Liver (tissue), 8 donors: ENCODE measurements at regions not wholly inside any gene's neighbourhood (a gene's known extent, or its start where the extent isn't known, plus 50 kb on each side); places are given as distances from the start of the nearest gene placed in this dataset.

Source experiments
- DNase-seq: peaks from one replicate; pipeline ENCODE4 v3.0.0-alpha.2; 2017; ENCODE audit warnings: low spot score
- H3K27ac ChIP-seq, 2 donors: one replicate each; pipeline ENCODE4 v1.7.0; 2013; ENCODE audit warnings: inconsistent platforms in 2 of 2, low read length in 2 of 2, control low read depth in 1 of 2, low read depth in 1 of 2, mild to moderate bottlenecking in 1 of 2
- H3K27me3 ChIP-seq, 4 donors: one replicate each; pipeline versions ENCODE4 v1.6.1 to v1.7.0; 2013; ENCODE audit warnings: low read length in 3 of 4, inconsistent platforms in 1 of 4, mild to moderate bottlenecking in 1 of 4, moderate library complexity in 1 of 4; ENCODE audit not compliant: control insufficient read depth in 4 of 4, insufficient read depth in 4 of 4
- H3K36me3 ChIP-seq, 4 donors: one replicate each; pipeline versions ENCODE4 v1.6.1 to v1.7.0; 2013; ENCODE audit warnings: low read length in 3 of 4, mild to moderate bottlenecking in 3 of 4, low read depth in 1 of 4, moderate library complexity in 1 of 4; ENCODE audit not compliant: control insufficient read depth in 4 of 4, insufficient read depth in 3 of 4
- H3K4me1 ChIP-seq, 4 donors: one replicate each; pipeline versions ENCODE4 v1.6.1 to v1.7.0; 2013; ENCODE audit warnings: low read length in 3 of 4, mild to moderate bottlenecking in 3 of 4, moderate library complexity in 1 of 4; ENCODE audit not compliant: control insufficient read depth in 4 of 4, insufficient read depth in 4 of 4
- H3K4me3 ChIP-seq, 3 donors: one replicate each; pipeline versions ENCODE4 v1.6.1 to v1.7.0; 2013; ENCODE audit warnings: low read length in 3 of 3, control low read depth in 1 of 3, low read depth in 1 of 3, mild to moderate bottlenecking in 1 of 3
- H3K9ac ChIP-seq, 2 donors: one replicate each; pipeline ENCODE4 v1.7.0; 2013; ENCODE audit warnings: low read length in 2 of 2, mild to moderate bottlenecking in 2 of 2, moderate library complexity in 2 of 2, control low read depth in 1 of 2, low read depth in 1 of 2
- H3K9me3 ChIP-seq, 4 donors: one replicate each; pipeline versions ENCODE4 v1.6.1 to v1.7.0; 2013; ENCODE audit warnings: low read length in 3 of 4; ENCODE audit not compliant: control insufficient read depth in 4 of 4
- ATF3 ChIP-seq: IDR thresholded peaks from 2 replicates; pipeline ENCODE4 v1.6.1; 2016; ENCODE audit warnings: antibody characterized with exemption
- CTCF ChIP-seq: fragments of 150-350 bp; IDR thresholded peaks from 2 replicates; pipeline ENCODE4 v1.5.1; 2017; ENCODE audit warnings: improper control_type of control experiment, low read depth, low read length; ENCODE audit not compliant: missing input control
- EGR1 ChIP-seq, 2 donors: IDR thresholded peaks; 2 replicates each; pipeline ENCODE4 v1.6.1; 2016 to 2018; ENCODE audit warnings: antibody characterized with exemption in 2 of 2, low read depth in 2 of 2
- GABPA ChIP-seq, 2 donors: IDR thresholded peaks in 1 of 2; conservative IDR thresholded peaks in 1 of 2; 2 replicates each; pipeline ENCODE4 v1.6.1; 2016; ENCODE audit warnings: antibody characterized with exemption in 2 of 2, mild to moderate bottlenecking in 1 of 2, moderate library complexity in 1 of 2
- HNF4G ChIP-seq: IDR thresholded peaks from 2 replicates; pipeline ENCODE4 v1.6.1; 2016; ENCODE audit warnings: antibody characterized with exemption
- JUND ChIP-seq, 2 donors: IDR thresholded peaks; 2 replicates each; pipeline ENCODE4 v1.6.1; 2016; ENCODE audit warnings: antibody characterized with exemption in 2 of 2
- MAX ChIP-seq: IDR thresholded peaks from 2 replicates; pipeline ENCODE4 v1.6.1; 2016; ENCODE audit warnings: antibody characterized with exemption
- NR2F2 ChIP-seq: IDR thresholded peaks from 2 replicates; pipeline ENCODE4 v1.6.1; 2016; ENCODE audit warnings: antibody characterized with exemption
- REST ChIP-seq: IDR thresholded peaks from 2 replicates; pipeline ENCODE4 v1.6.1; 2016; ENCODE audit warnings: antibody characterized with exemption, mild to moderate bottlenecking
- TAF1 ChIP-seq: conservative IDR thresholded peaks from 2 replicates; pipeline ENCODE4 v1.6.1; 2016; ENCODE audit warnings: antibody characterized with exemption, mild to moderate bottlenecking
- YY1 ChIP-seq: IDR thresholded peaks from 2 replicates; pipeline ENCODE4 v1.6.1; 2016; ENCODE audit warnings: antibody characterized with exemption, mild to moderate bottlenecking
- ZBTB33 ChIP-seq: IDR thresholded peaks from 2 replicates; pipeline ENCODE4 v1.6.1; 2016; ENCODE audit warnings: antibody characterized with exemption
- WGBS: extraction: QIAGEN DNeasy Blood & Tissue Kit; methylation state at CpG from one replicate; pipeline ENCODE4 v1.1.7; 2013; 5-methylcytosine and 5-hydroxymethylcytosine counted together
- donor health status: healthy.
- donor health status: healthy.
- donor health status: healthy.
- donor health status: healthy.
- donor health status: healthy.

GRCh38 chr2:240309214-240309613, 126.2 kb upstream of the GPC1 start:
- Histone ChIP-seq H3K36me3 (no peaks in the 10 kb centered on the region), H3K4me1 (no peaks in the 10 kb centered on the region), H3K27me3 (no peaks in the 10 kb centered on the region), H3K27ac (no peak overlapping the region), H3K4me3 (no peak overlapping the region), H3K9me3 (no peaks in the 10 kb centered on the region), H3K9ac (no peak overlapping the region)
- DNase-seq, result no peak
- 74% methylated on average over 1 of the region's 1 CpG for WGBS
- TF ChIP-seq JUND (IDR thresholded peaks at IDR 0.05), result no peak
- no peak for TF ChIP-seq NR2F2
- no peak for TF ChIP-seq CTCF
- no peak for TF ChIP-seq MAX
- no peak for TF ChIP-seq HNF4G
- TF ChIP-seq REST, result no peak
- TF ChIP-seq ZBTB33, result no peak

GRCh38 chr2:240310201-240310600, 125.3 kb upstream of the GPC1 start:
- no peaks in the 10 kb centered on the region for H3K27me3 ChIP-seq
- H3K9me3 ChIP-seq, result no peaks in the 10 kb centered on the region
- H3K4me1 ChIP-seq, result no peaks in the 10 kb centered on the region
- TF ChIP-seq GABPA (IDR thresholded peaks at IDR 0.05 in 1 of 2, conservative IDR thresholded peaks at IDR 0.05 in 1 of 2) (no peak), YY1 (no peak), EGR1 (IDR thresholded peaks at IDR 0.05; ENCODE audit: low read depth in 2 of 2) (no peak), ATF3 (no peak), MAX (no peak), JUND (IDR thresholded peaks at IDR 0.05) (no peak), HNF4G (no peak), REST (no peak), TAF1 (no peak), ZBTB33 (no peak)
- no peaks in the 10 kb centered on the region for H3K36me3 ChIP-seq
- no peak overlapping the region for H3K27ac ChIP-seq
- no peak overlapping the region for H3K9ac ChIP-seq
- no peak overlapping the region for H3K4me3 ChIP-seq
- no peak for DNase-seq
- WGBS, result 90% methylated on average over 10 of the region's 10 CpGs
